HepG2 (cell line): ENCODE measurements at regions not wholly inside any gene's neighbourhood (a gene's known extent, or its start where the extent isn't known, plus 50 kb on each side); places are given as distances from the start of the nearest gene placed in this dataset.

Experiments used
- BCL6 ChIP-seq: IDR thresholded peaks from 2 replicates; pipeline ENCODE4 v1.6.1; 2016; ENCODE audit warnings: missing genetic modification reagents, missing compliant biosample characterization
- CEBPG ChIP-seq: IDR thresholded peaks from 2 replicates; pipeline ENCODE4 v1.6.1; 2016
- FOSL2 ChIP-seq: sonication (generic); formaldehyde crosslinking; IDR thresholded peaks from 2 replicates; pipeline ENCODE4 v1.4.0; 2020; ENCODE audit warnings: missing genetic modification reagents
- HMG20A ChIP-seq: IDR thresholded peaks from 2 replicates; pipeline ENCODE4 v1.6.1; 2016; ENCODE audit warnings: borderline replicate concordance
- HNF4A ChIP-seq: sonication (generic); formaldehyde crosslinking; IDR thresholded peaks from 2 replicates; pipeline ENCODE4 v1.4.0; 2020; ENCODE audit warnings: missing genetic modification reagents
- KAT8 ChIP-seq: IDR thresholded peaks from 2 replicates; pipeline ENCODE4 v1.6.1; 2016; ENCODE audit warnings: missing genetic modification reagents, missing compliant biosample characterization
- MEIS2 ChIP-seq: sonication (generic); formaldehyde crosslinking; IDR thresholded peaks from 2 replicates; pipeline ENCODE4 v1.9.0; 2021; ENCODE audit warnings: mild to moderate bottlenecking, missing genetic modification reagents
- NR2C2 ChIP-seq: sonication (generic); formaldehyde crosslinking; IDR thresholded peaks from 2 replicates; pipeline ENCODE4 v1.4.0; 2020; ENCODE audit warnings: missing genetic modification reagents, mild to moderate bottlenecking, moderate library complexity, borderline replicate concordance
- NR2F2 ChIP-seq: IDR thresholded peaks from 2 replicates; pipeline ENCODE4 v1.6.1; 2012; ENCODE audit warnings: low read depth, inconsistent platforms, borderline replicate concordance
- RARA ChIP-seq: IDR thresholded peaks from 2 replicates; pipeline ENCODE4 v1.6.1; 2016; ENCODE audit warnings: missing genetic modification reagents, missing compliant biosample characterization
- SAP130 ChIP-seq: IDR thresholded peaks from 2 replicates; pipeline ENCODE4 v1.6.1; 2016; ENCODE audit warnings: low read depth
- SETDB1 ChIP-seq: sonication (generic); formaldehyde crosslinking; IDR thresholded peaks from 2 replicates; pipeline ENCODE4 v1.5.1; 2020; ENCODE audit warnings: missing genetic modification reagents, mild to moderate bottlenecking, borderline replicate concordance
- SOX6 ChIP-seq, 2 experiments: fragments of 450-650 bp in 1 of 2; sonication (generic) in 1 of 2; formaldehyde crosslinking in 1 of 2; IDR thresholded peaks; 2 replicates each; pipeline versions ENCODE4 v1.4.0 to v1.6.1; 2017 to 2020; ENCODE audit warnings: antibody characterized with exemption in 1 of 2, mild to moderate bottlenecking in 1 of 2, missing genetic modification reagents in 1 of 2
- ZNF788 ChIP-seq: sonication (generic); formaldehyde crosslinking; IDR thresholded peaks from 2 replicates; pipeline ENCODE4 v1.5.0; 2020; ENCODE audit warnings: mild to moderate bottlenecking, missing genetic modification reagents, borderline replicate concordance
- ZNF850 ChIP-seq: sonication (generic); formaldehyde crosslinking; conservative IDR thresholded peaks from 2 replicates; pipeline ENCODE4 v1.9.0; 2021; ENCODE audit warnings: mild to moderate bottlenecking, missing genetic modification reagents
- TF ChIP-seq, protein P1 (sequence below): sonication (generic); formaldehyde crosslinking; IDR thresholded peaks from 2 replicates; pipeline ENCODE4 v1.4.0; 2020; ENCODE audit warnings: missing genetic modification reagents, borderline replicate concordance
- TF ChIP-seq, protein P2 (sequence below): sonication (generic); formaldehyde crosslinking; IDR thresholded peaks from 2 replicates; pipeline ENCODE4 v1.8.0; 2022; ENCODE audit warnings: mild to moderate bottlenecking, missing genetic modification reagents, borderline replicate concordance
- TF ChIP-seq, protein P3 (sequence below): IDR thresholded peaks from 2 replicates; pipeline ENCODE4 v1.6.1; 2016; ENCODE audit warnings: low read depth, control low read depth
- TF ChIP-seq, protein P4 (sequence below): IDR thresholded peaks from 2 replicates; pipeline ENCODE4 v1.4.0; 2020; ENCODE audit warnings: mild to moderate bottlenecking, missing genetic modification reagents
- TF ChIP-seq, protein P5 (sequence below): sonication (generic); formaldehyde crosslinking; IDR thresholded peaks from 2 replicates; pipeline ENCODE4 v1.5.0; 2020; ENCODE audit warnings: missing genetic modification reagents

DNA sequence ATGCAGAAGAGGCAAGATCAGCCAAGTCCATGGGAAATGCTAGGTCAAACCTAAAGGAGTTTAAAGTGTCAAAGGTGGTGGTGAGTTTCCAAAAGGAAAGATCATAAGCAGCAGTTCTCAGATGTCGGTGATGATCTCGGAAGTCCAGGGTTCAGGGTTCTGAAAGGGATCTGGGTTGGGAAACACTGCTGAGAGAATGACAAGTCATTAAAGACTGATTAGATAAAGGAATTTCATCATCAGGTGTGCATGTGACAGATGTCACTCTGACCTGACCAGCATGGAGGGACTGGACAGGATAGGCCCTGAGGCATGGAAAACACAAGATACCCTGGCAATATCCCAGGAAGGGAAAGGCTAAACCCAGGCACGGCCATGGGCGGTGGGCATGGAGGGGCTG lies 195.7 kb upstream of the TBL1X start (continued):
- no peak for TF ChIP-seq ZNF788
- TF ChIP-seq ZNF850 (CRISPR knock-in tag): no peak
- TF ChIP-seq MEIS2: 0 out of 2 replicates have a peak, but pooled peaks have one; percentile 34
- peak; percentile 14; the same call in 1 of the 2 replicates for TF ChIP-seq SAP130 (CRISPR knock-in tag)
- 0 out of 2 replicates have a peak, but pooled peaks have one; percentile 17 for TF ChIP-seq BCL6 (CRISPR knock-in tag)
- no peak for TF ChIP-seq KAT8
- TF ChIP-seq NR2C2 (CRISPR knock-in tag): 0 out of 2 replicates have a peak, but pooled peaks have one; percentile 31
- TF ChIP-seq, protein P1, sequence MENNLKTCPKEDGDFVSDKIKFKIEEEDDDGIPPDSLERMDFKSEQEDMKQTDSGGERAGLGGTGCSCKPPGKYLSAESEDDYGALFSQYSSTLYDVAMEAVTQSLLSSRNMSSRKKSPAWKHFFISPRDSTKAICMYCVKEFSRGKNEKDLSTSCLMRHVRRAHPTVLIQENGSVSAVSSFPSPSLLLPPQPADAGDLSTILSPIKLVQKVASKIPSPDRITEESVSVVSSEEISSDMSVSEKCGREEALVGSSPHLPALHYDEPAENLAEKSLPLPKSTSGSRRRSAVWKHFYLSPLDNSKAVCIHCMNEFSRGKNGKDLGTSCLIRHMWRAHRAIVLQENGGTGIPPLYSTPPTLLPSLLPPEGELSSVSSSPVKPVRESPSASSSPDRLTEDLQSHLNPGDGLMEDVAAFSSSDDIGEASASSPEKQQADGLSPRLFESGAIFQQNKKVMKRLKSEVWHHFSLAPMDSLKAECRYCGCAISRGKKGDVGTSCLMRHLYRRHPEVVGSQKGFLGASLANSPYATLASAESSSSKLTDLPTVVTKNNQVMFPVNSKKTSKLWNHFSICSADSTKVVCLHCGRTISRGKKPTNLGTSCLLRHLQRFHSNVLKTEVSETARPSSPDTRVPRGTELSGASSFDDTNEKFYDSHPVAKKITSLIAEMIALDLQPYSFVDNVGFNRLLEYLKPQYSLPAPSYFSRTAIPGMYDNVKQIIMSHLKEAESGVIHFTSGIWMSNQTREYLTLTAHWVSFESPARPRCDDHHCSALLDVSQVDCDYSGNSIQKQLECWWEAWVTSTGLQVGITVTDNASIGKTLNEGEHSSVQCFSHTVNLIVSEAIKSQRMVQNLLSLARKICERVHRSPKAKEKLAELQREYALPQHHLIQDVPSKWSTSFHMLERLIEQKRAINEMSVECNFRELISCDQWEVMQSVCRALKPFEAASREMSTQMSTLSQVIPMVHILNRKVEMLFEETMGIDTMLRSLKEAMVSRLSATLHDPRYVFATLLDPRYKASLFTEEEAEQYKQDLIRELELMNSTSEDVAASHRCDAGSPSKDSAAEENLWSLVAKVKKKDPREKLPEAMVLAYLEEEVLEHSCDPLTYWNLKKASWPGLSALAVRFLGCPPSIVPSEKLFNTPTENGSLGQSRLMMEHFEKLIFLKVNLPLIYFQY: no peak
- peak; percentile 30; the same call in 1 of the 2 replicates for TF ChIP-seq RARA (CRISPR knock-in tag)
- TF ChIP-seq FOSL2 (CRISPR knock-in tag): peak; percentile 59
- no peak for TF ChIP-seq SOX6 (IDR thresholded peaks at IDR 0.05)
- TF ChIP-seq SOX6 (CRISPR knock-in tag; IDR thresholded peaks at IDR 0.05): peak; percentile 58
- TF ChIP-seq, protein P2, sequence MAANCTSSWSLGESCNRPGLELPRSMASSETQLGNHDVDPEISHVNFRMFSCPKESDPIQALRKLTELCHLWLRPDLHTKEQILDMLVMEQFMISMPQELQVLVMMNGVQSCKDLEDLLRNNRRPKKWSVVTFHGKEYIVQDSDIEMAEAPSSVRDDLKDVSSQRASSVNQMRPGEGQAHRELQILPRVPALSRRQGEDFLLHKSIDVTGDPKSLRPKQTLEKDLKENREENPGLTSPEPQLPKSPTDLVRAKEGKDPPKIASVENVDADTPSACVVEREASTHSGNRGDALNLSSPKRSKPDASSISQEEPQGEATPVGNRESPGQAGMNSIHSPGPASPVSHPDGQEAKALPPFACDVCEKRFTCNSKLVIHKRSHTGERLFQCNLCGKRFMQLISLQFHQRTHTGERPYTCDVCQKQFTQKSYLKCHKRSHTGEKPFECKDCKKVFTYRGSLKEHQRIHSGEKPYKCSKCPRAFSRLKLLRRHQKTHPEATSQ (CRISPR knock-in tag): no peak
- TF ChIP-seq, protein P3, sequence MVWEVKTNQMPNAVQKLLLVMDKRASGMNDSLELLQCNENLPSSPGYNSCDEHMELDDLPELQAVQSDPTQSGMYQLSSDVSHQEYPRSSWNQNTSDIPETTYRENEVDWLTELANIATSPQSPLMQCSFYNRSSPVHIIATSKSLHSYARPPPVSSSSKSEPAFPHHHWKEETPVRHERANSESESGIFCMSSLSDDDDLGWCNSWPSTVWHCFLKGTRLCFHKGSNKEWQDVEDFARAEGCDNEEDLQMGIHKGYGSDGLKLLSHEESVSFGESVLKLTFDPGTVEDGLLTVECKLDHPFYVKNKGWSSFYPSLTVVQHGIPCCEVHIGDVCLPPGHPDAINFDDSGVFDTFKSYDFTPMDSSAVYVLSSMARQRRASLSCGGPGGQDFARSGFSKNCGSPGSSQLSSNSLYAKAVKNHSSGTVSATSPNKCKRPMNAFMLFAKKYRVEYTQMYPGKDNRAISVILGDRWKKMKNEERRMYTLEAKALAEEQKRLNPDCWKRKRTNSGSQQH (CRISPR knock-in tag): 0 out of 2 replicates have a peak, but pooled peaks have one; percentile 35
- no peak for TF ChIP-seq SETDB1 (CRISPR knock-in tag)
- TF ChIP-seq, protein P4, sequence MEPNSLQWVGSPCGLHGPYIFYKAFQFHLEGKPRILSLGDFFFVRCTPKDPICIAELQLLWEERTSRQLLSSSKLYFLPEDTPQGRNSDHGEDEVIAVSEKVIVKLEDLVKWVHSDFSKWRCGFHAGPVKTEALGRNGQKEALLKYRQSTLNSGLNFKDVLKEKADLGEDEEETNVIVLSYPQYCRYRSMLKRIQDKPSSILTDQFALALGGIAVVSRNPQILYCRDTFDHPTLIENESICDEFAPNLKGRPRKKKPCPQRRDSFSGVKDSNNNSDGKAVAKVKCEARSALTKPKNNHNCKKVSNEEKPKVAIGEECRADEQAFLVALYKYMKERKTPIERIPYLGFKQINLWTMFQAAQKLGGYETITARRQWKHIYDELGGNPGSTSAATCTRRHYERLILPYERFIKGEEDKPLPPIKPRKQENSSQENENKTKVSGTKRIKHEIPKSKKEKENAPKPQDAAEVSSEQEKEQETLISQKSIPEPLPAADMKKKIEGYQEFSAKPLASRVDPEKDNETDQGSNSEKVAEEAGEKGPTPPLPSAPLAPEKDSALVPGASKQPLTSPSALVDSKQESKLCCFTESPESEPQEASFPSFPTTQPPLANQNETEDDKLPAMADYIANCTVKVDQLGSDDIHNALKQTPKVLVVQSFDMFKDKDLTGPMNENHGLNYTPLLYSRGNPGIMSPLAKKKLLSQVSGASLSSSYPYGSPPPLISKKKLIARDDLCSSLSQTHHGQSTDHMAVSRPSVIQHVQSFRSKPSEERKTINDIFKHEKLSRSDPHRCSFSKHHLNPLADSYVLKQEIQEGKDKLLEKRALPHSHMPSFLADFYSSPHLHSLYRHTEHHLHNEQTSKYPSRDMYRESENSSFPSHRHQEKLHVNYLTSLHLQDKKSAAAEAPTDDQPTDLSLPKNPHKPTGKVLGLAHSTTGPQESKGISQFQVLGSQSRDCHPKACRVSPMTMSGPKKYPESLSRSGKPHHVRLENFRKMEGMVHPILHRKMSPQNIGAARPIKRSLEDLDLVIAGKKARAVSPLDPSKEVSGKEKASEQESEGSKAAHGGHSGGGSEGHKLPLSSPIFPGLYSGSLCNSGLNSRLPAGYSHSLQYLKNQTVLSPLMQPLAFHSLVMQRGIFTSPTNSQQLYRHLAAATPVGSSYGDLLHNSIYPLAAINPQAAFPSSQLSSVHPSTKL: peak; percentile 48
- peak; percentile 54; the same call in 1 of the 2 replicates for TF ChIP-seq CEBPG (CRISPR knock-in tag)
- peak; percentile 68 for TF ChIP-seq HNF4A (CRISPR knock-in tag)
- 0 out of 2 replicates have a peak, but pooled peaks have one; percentile 24 for TF ChIP-seq HMG20A (CRISPR knock-in tag)
- 0 out of 2 replicates have a peak, but pooled peaks have one; percentile 24 for TF ChIP-seq NR2F2
- TF ChIP-seq, protein P5, sequence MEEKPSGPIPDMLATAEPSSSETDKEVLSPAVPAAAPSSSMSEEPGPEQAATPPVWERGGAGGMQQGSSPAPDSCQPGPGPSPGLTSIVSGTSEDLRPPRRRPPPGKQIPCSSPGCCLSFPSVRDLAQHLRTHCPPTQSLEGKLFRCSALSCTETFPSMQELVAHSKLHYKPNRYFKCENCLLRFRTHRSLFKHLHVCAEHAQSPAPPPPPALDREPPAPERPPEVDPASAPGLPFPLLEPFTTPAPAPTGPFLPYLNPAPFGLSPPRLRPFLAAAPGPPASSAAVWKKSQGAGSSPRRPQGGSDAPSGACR: no peak
